Fibroblast of skin of right biceps (primary cell): ENCODE measurements at regions not wholly inside any gene's neighbourhood (a gene's known extent, or its start where the extent isn't known, plus 50 kb on each side); places are given as distances from the start of the nearest gene placed in this dataset.
A peak's percentile ranks its signal among the peaks of the same experiment; 100 is the strongest.
"Not testable (repeated sequence)": the region's sequence is repeated elsewhere in the genome, so short reads cannot be mapped to it uniquely, and the experiment has no call there.

Experiments used
- DNase-seq: peaks from one replicate; pipeline ENCODE4 v3.0.0-alpha.2; 2013

GRCh38 chr6:22752522-22752921 is 183.2 kb downstream of the HDGFL1 start:
- DNase-seq: no peak

GRCh38 chr6:22754061-22754460 is 184.7 kb downstream of the HDGFL1 start:
- DNase-seq: peak; percentile 50

- no peak for DNase-seq
These were observed 186.2 kb downstream of the HDGFL1 start for GRCh38 chr6:22755605-22756004.

- DNase-seq: peak; percentile 81
These were observed 187.0 kb downstream of the HDGFL1 start for GRCh38 chr6:22756365-22756764.

GRCh38 chr6:22764496-22764895 is 195.1 kb downstream of the HDGFL1 start:
- DNase-seq: no peak

GRCh38 chr6:22765015-22765414 is 195.6 kb downstream of the HDGFL1 start:
- DNase-seq: peak; percentile 34

GRCh38 chr6:22766979-22767378 is 197.6 kb downstream of the HDGFL1 start:
- DNase-seq: no peak

- DNase-seq: no peak
These were observed 200.7 kb downstream of the HDGFL1 start for GRCh38 chr6:22770054-22770453.

- DNase-seq: no peak
These were observed 204.8 kb downstream of the HDGFL1 start for GRCh38 chr6:22774129-22774528.

- not testable (repeated sequence) for DNase-seq
These were observed 209.1 kb downstream of the HDGFL1 start for GRCh38 chr6:22778438-22778837.

- DNase-seq: no peak
These were observed 209.7 kb downstream of the HDGFL1 start for GRCh38 chr6:22779062-22779461.

- DNase-seq: no peak
These were observed 214.6 kb downstream of the HDGFL1 start for GRCh38 chr6:22783931-22784330.

- peak; percentile 79 for DNase-seq
These were observed 215.4 kb downstream of the HDGFL1 start for GRCh38 chr6:22784601-22785410.

- no peak for DNase-seq
These were observed 218.7 kb downstream of the HDGFL1 start for GRCh38 chr6:22788038-22788437.

- no peak for DNase-seq
These were observed 219.9 kb downstream of the HDGFL1 start for GRCh38 chr6:22789315-22789714.

- DNase-seq: no peak
These were observed 225.5 kb downstream of the HDGFL1 start for GRCh38 chr6:22794844-22795243.

GRCh38 chr6:22800451-22800850 is 231.1 kb downstream of the HDGFL1 start:
- DNase-seq: no peak

GRCh38 chr6:22801831-22802230 is 232.5 kb downstream of the HDGFL1 start:
- no peak for DNase-seq

- no peak for DNase-seq
These were observed 235.4 kb downstream of the HDGFL1 start for GRCh38 chr6:22804620-22805261.

- no peak for DNase-seq
These were observed 237.9 kb downstream of the HDGFL1 start for GRCh38 chr6:22807261-22807660.

GRCh38 chr6:22807818-22808217 is 238.5 kb downstream of the HDGFL1 start:
- no peak for DNase-seq

GRCh38 chr6:22808466-22808865 is 239.1 kb downstream of the HDGFL1 start:
- no peak for DNase-seq

GRCh38 chr6:22809370-22809769 is 240.0 kb downstream of the HDGFL1 start:
- DNase-seq: no peak

- no peak for DNase-seq
These were observed 249.8 kb downstream of the HDGFL1 start for GRCh38 chr6:22819209-22819608.
